C4-2B (cell line): ENCODE measurements at regions not wholly inside any gene's neighbourhood (a gene's known extent, or its start where the extent isn't known, plus 50 kb on each side); places are given as distances from the start of the nearest gene placed in this dataset.
A peak's percentile ranks its signal among the peaks of the same experiment; 100 is the strongest.

Experiments used
- H3K27ac ChIP-seq: fragments of 450-650 bp; 2 replicates; pipeline ENCODE4 v1.5.1; 2017
- CTCF ChIP-seq: fragments of 450-650 bp; conservative IDR thresholded peaks from 2 replicates; pipeline ENCODE4 v1.5.1; 2017; ENCODE audit warnings: mild to moderate bottlenecking
- ZFX ChIP-seq: fragments of 450-650 bp; IDR thresholded peaks from 2 replicates; pipeline ENCODE4 v1.6.1; 2017

GRCh38 chr4:67040315-67040714, 505.0 kb downstream of the CENPC start:
- H3K27ac ChIP-seq = no peak overlapping the region
- TF ChIP-seq ZFX (no peak), CTCF (no peak)

GRCh38 chr4:67038228-67038566, 507.1 kb downstream of the CENPC start:
- H3K27ac ChIP-seq = no peak overlapping the region
- TF ChIP-seq CTCF (no peak), ZFX (no peak)

GRCh38 chr4:67037504-67038227, 507.6 kb downstream of the CENPC start:
- H3K27ac ChIP-seq = no peak overlapping the region
- no peak for TF ChIP-seq ZFX
- TF ChIP-seq CTCF = no peak

GRCh38 chr4:67036791-67037190, 508.5 kb downstream of the CENPC start:
- TF ChIP-seq ZFX (no peak), CTCF (no peak)
- no peak overlapping the region for H3K27ac ChIP-seq

GRCh38 chr4:67035986-67036385, 509.3 kb downstream of the CENPC start:
- H3K27ac ChIP-seq = peak overlapping the region; percentile 47
- TF ChIP-seq ZFX (no peak), CTCF (no peak)

GRCh38 chr4:67035501-67035900, 509.8 kb downstream of the CENPC start:
- H3K27ac ChIP-seq = peak overlapping the region; percentile 47; the same call in 1 of the 2 replicates
- TF ChIP-seq ZFX (no peak), CTCF (no peak)

- TF ChIP-seq CTCF (no peak), ZFX (no peak)
Observed at GRCh38 chr4:67030636-67031035, 514.7 kb downstream of the CENPC start.

More at GRCh38 chr4:67030636-67031035, 514.7 kb downstream of the CENPC start:
- no peak overlapping the region for H3K27ac ChIP-seq
